ENCODE measurements at regions not wholly inside any gene's neighbourhood (a gene's known extent, or its start where the extent isn't known, plus 50 kb on each side); places are given as distances from the start of the nearest gene placed in this dataset.

DNA sequence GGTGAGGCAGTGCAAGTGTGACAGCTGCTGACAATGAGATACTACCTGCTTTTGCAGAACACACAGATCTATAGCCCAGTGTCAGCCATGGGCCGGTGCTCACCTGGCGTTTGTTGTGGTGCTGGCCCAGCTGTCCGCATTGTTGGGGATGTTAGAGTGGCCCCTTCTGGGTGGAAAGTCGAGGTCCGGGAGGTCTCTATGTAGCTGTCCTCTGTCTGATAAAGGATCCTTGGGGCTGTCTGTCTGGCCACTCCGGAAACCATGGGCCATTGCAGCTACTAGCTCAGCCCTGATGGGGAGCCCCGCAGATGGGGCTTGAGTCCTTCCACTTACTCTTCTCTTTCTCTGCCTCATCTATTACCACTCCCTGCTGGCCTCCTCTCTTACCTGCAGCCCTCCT lies 181.5 kb upstream of the TSHZ3 start:
- TF ChIP-seq, protein P1, sequence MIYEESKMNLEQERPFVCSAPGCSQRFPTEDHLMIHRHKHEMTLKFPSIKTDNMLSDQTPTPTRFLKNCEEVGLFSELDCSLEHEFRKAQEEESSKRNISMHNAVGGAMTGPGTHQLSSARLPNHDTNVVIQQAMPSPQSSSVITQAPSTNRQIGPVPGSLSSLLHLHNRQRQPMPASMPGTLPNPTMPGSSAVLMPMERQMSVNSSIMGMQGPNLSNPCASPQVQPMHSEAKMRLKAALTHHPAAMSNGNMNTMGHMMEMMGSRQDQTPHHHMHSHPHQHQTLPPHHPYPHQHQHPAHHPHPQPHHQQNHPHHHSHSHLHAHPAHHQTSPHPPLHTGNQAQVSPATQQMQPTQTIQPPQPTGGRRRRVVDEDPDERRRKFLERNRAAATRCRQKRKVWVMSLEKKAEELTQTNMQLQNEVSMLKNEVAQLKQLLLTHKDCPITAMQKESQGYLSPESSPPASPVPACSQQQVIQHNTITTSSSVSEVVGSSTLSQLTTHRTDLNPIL (CRISPR knock-in tag; IDR thresholded peaks at IDR 0.05; ENCODE audit: low read depth), result no peak
- TF ChIP-seq OSR1 (CRISPR knock-in tag; IDR thresholded peaks at IDR 0.05) (no peak), ZC3H10 (CRISPR knock-in tag; IDR thresholded peaks at IDR 0.05) (no peak), SNAI2 (CRISPR knock-in tag; IDR thresholded peaks at IDR 0.05) (no peak), CSRNP3 (CRISPR knock-in tag; IDR thresholded peaks at IDR 0.05) (no peak), PPARA (CRISPR knock-in tag; IDR thresholded peaks at IDR 0.05; ENCODE audit: borderline replicate concordance) (no peak), BACH2 (CRISPR knock-in tag; IDR thresholded peaks at IDR 0.05; ENCODE audit: borderline replicate concordance) (no peak), ZNF565 (CRISPR knock-in tag; conservative IDR thresholded peaks at IDR 0.05; ENCODE audit: low read depth) (no peak), CSDC2 (CRISPR knock-in tag; IDR thresholded peaks at IDR 0.05) (no peak), ZNF70 (CRISPR knock-in tag; IDR thresholded peaks at IDR 0.05) (no peak), ESRRG (CRISPR knock-in tag; IDR thresholded peaks at IDR 0.05) (no peak), ISL1 (CRISPR knock-in tag; IDR thresholded peaks at IDR 0.05) (no peak), ARNTL (CRISPR knock-in tag; IDR thresholded peaks at IDR 0.05; ENCODE audit: borderline replicate concordance, low read depth) (no peak), ZNF8 (CRISPR knock-in tag; IDR thresholded peaks at IDR 0.05) (no peak)
- TF ChIP-seq, protein P2, sequence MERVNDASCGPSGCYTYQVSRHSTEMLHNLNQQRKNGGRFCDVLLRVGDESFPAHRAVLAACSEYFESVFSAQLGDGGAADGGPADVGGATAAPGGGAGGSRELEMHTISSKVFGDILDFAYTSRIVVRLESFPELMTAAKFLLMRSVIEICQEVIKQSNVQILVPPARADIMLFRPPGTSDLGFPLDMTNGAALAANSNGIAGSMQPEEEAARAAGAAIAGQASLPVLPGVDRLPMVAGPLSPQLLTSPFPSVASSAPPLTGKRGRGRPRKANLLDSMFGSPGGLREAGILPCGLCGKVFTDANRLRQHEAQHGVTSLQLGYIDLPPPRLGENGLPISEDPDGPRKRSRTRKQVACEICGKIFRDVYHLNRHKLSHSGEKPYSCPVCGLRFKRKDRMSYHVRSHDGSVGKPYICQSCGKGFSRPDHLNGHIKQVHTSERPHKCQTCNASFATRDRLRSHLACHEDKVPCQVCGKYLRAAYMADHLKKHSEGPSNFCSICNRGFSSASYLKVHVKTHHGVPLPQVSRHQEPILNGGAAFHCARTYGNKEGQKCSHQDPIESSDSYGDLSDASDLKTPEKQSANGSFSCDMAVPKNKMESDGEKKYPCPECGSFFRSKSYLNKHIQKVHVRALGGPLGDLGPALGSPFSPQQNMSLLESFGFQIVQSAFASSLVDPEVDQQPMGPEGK (CRISPR knock-in tag; IDR thresholded peaks at IDR 0.05; ENCODE audit: borderline replicate concordance), result no peak
- TF ChIP-seq, protein P3, sequence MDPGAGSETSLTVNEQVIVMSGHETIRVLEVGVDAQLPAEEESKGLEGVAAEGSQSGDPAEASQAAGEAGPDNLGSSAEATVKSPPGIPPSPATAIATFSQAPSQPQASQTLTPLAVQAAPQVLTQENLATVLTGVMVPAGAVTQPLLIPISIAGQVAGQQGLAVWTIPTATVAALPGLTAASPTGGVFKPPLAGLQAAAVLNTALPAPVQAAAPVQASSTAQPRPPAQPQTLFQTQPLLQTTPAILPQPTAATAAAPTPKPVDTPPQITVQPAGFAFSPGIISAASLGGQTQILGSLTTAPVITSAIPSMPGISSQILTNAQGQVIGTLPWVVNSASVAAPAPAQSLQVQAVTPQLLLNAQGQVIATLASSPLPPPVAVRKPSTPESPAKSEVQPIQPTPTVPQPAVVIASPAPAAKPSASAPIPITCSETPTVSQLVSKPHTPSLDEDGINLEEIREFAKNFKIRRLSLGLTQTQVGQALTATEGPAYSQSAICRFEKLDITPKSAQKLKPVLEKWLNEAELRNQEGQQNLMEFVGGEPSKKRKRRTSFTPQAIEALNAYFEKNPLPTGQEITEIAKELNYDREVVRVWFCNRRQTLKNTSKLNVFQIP (CRISPR knock-in tag; IDR thresholded peaks at IDR 0.05; ENCODE audit: borderline replicate concordance, low read depth), result no peak
- no peak for ATAC-seq

DNA sequence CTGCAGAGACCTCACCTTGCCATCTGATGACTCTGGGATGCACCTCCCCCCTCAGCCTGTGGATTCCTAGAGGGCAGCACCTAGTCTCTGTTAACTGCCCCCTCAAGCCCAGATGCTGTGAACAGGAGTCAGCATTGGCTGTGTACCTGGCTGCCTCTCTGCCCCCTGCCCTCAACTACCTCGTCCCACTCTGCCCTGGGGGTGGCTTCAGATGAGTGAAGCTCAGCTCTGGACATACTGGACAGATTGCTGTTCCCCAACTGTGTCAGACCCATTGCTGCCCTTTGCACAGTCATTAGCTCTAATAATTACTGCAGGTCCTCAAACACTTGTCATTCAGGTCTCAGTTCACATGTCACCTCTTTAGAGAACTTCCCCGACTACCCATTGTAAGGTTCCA lies 182.1 kb upstream of the TSHZ3 start:
- no peak for ATAC-seq
- TF ChIP-seq ZNF8 (CRISPR knock-in tag; IDR thresholded peaks at IDR 0.05) (no peak), TCF4 (CRISPR knock-in tag; IDR thresholded peaks at IDR 0.05; ENCODE audit: borderline replicate concordance) (no peak), ARNTL (CRISPR knock-in tag; IDR thresholded peaks at IDR 0.05; ENCODE audit: borderline replicate concordance, low read depth) (no peak), ZFP3 (CRISPR knock-in tag; IDR thresholded peaks at IDR 0.05) (no peak), BACH2 (CRISPR knock-in tag; IDR thresholded peaks at IDR 0.05; ENCODE audit: borderline replicate concordance) (no peak), ZC3H10 (CRISPR knock-in tag; IDR thresholded peaks at IDR 0.05) (no peak), ESRRG (CRISPR knock-in tag; IDR thresholded peaks at IDR 0.05) (no peak), RARB (CRISPR knock-in tag; IDR thresholded peaks at IDR 0.05) (no peak), ZNF565 (CRISPR knock-in tag; conservative IDR thresholded peaks at IDR 0.05; ENCODE audit: low read depth) (no peak), TOX (CRISPR knock-in tag; IDR thresholded peaks at IDR 0.05; ENCODE audit: borderline replicate concordance) (no peak), ISL1 (CRISPR knock-in tag; IDR thresholded peaks at IDR 0.05) (no peak), CSRNP3 (CRISPR knock-in tag; IDR thresholded peaks at IDR 0.05) (no peak), SNAI2 (CRISPR knock-in tag; IDR thresholded peaks at IDR 0.05) (no peak), GLIS3 (CRISPR knock-in tag; IDR thresholded peaks at IDR 0.05) (no peak), ZFP30 (CRISPR knock-in tag; IDR thresholded peaks at IDR 0.05) (no peak)
- TF ChIP-seq, protein P1 (CRISPR knock-in tag; IDR thresholded peaks at IDR 0.05; ENCODE audit: low read depth), result no peak
- TF ChIP-seq, protein P2 (CRISPR knock-in tag; IDR thresholded peaks at IDR 0.05; ENCODE audit: borderline replicate concordance), result no peak
- TF ChIP-seq, protein P4, sequence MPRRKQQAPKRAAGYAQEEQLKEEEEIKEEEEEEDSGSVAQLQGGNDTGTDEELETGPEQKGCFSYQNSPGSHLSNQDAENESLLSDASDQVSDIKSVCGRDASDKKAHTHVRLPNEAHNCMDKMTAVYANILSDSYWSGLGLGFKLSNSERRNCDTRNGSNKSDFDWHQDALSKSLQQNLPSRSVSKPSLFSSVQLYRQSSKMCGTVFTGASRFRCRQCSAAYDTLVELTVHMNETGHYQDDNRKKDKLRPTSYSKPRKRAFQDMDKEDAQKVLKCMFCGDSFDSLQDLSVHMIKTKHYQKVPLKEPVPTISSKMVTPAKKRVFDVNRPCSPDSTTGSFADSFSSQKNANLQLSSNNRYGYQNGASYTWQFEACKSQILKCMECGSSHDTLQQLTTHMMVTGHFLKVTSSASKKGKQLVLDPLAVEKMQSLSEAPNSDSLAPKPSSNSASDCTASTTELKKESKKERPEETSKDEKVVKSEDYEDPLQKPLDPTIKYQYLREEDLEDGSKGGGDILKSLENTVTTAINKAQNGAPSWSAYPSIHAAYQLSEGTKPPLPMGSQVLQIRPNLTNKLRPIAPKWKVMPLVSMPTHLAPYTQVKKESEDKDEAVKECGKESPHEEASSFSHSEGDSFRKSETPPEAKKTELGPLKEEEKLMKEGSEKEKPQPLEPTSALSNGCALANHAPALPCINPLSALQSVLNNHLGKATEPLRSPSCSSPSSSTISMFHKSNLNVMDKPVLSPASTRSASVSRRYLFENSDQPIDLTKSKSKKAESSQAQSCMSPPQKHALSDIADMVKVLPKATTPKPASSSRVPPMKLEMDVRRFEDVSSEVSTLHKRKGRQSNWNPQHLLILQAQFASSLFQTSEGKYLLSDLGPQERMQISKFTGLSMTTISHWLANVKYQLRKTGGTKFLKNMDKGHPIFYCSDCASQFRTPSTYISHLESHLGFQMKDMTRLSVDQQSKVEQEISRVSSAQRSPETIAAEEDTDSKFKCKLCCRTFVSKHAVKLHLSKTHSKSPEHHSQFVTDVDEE (CRISPR knock-in tag; IDR thresholded peaks at IDR 0.05), result no peak
